ENCODE measurements at regions not wholly inside any gene's neighbourhood (a gene's known extent, or its start where the extent isn't known, plus 50 kb on each side); places are given as distances from the start of the nearest gene placed in this dataset.

GRCh38 chr1:72434070-72434469 is 151.7 kb upstream of the NEGR1 start:
- Histone ChIP-seq H3F3A (replicated peaks; ENCODE audit: low read depth) (no peaks in the 10 kb centered on the region), H2AFZ (no peak overlapping the region), H3K27ac (ENCODE audit: low read depth) (no peak overlapping the region), H3K27me3 (ENCODE audit: insufficient read depth) (no peaks in the 10 kb centered on the region), H3K36me3 (ENCODE audit: insufficient read depth) (no peaks in the 10 kb centered on the region), H3K4me2 (no peak overlapping the region), H4K20me1 (replicated peaks; ENCODE audit: insufficient read depth) (no peaks in the 10 kb centered on the region), H3K9me2 (ENCODE audit: insufficient read depth) (no peaks in the 10 kb centered on the region), H3K79me2 (replicated peaks; ENCODE audit: insufficient read depth) (no peaks in the 10 kb centered on the region), H3K4me1 (ENCODE audit: insufficient read depth) (no peaks in the 10 kb centered on the region), H3K4me3 (no peak overlapping the region)
- no peak for ATAC-seq
- H3K27ac Mint-ChIP-seq: no peak overlapping the region
- H3K36me3 Mint-ChIP-seq (ENCODE audit: low read depth): no peaks in the 10 kb centered on the region
- no peaks in the 10 kb centered on the region for H3K9me3 Mint-ChIP-seq
- peaks cover 4% of the 10 kb centered on the region; the same call in 2 of the 3 replicates for H3K4me1 Mint-ChIP-seq
- no peak for DNase-seq (ENCODE audit: low spot score)
- no peaks in the 10 kb centered on the region for H3K27me3 Mint-ChIP-seq (ENCODE audit: insufficient read depth, low read depth, poor library complexity)
- TF ChIP-seq POLR2AphosphoS5 (IDR thresholded peaks at IDR 0.05; ENCODE audit: low read depth) (no peak), STAT1 (IDR thresholded peaks at IDR 0.05; ENCODE audit: unreplicated experiment) (no peak), REST (IDR thresholded peaks at IDR 0.05; ENCODE audit: unreplicated experiment) (no peak), ZNF114 (CRISPR knock-in tag; IDR thresholded peaks at IDR 0.05) (no peak), JUNB (IDR thresholded peaks at IDR 0.05; ENCODE audit: unreplicated experiment) (no peak)
- H3K4me3 Mint-ChIP-seq: no peak overlapping the region

GRCh38 chr1:72433591-72433990 is 151.3 kb upstream of the NEGR1 start:
- Mint-ChIP-seq H3K36me3 (ENCODE audit: low read depth) (no peaks in the 10 kb centered on the region), H3K4me3 (no peak overlapping the region), H3K27me3 (ENCODE audit: insufficient read depth, low read depth, poor library complexity) (no peaks in the 10 kb centered on the region), H3K9me3 (no peaks in the 10 kb centered on the region), H3K27ac (no peak overlapping the region), H3K4me1 (peaks cover 4% of the 10 kb centered on the region; the same call in 2 of the 3 replicates)
- Histone ChIP-seq H3K4me1 (ENCODE audit: insufficient read depth) (no peaks in the 10 kb centered on the region), H4K20me1 (replicated peaks; ENCODE audit: insufficient read depth) (no peaks in the 10 kb centered on the region), H2AFZ (no peak overlapping the region), H3F3A (replicated peaks; ENCODE audit: low read depth) (no peaks in the 10 kb centered on the region), H3K4me2 (no peak overlapping the region), H3K27ac (ENCODE audit: low read depth) (no peak overlapping the region), H3K4me3 (no peak overlapping the region), H3K9me2 (ENCODE audit: insufficient read depth) (no peaks in the 10 kb centered on the region), H3K36me3 (ENCODE audit: insufficient read depth) (no peaks in the 10 kb centered on the region), H3K79me2 (replicated peaks; ENCODE audit: insufficient read depth) (no peaks in the 10 kb centered on the region), H3K27me3 (ENCODE audit: insufficient read depth) (no peaks in the 10 kb centered on the region)
- ATAC-seq (no peak), DNase-seq (ENCODE audit: low spot score) (no peak)
- TF ChIP-seq ZNF331 (CRISPR knock-in tag; IDR thresholded peaks at IDR 0.05; ENCODE audit: low read depth) (no peak), REST (IDR thresholded peaks at IDR 0.05; ENCODE audit: unreplicated experiment) (no peak), EZH2 (IDR thresholded peaks at IDR 0.05; ENCODE audit: low read depth, unreplicated experiment) (no peak), CTCF (conservative IDR thresholded peaks at IDR 0.05; ENCODE audit: low read depth in 2 of 2) (no peak), ZNF114 (CRISPR knock-in tag; IDR thresholded peaks at IDR 0.05) (no peak), NANOG (IDR thresholded peaks at IDR 0.05; ENCODE audit: borderline replicate concordance) (no peak), POLR2AphosphoS5 (IDR thresholded peaks at IDR 0.05; ENCODE audit: low read depth) (no peak), ETS1 (IDR thresholded peaks at IDR 0.05) (no peak), CREB1 (CRISPR knock-in tag; IDR thresholded peaks at IDR 0.05; ENCODE audit: low read depth) (no peak), STAT1 (IDR thresholded peaks at IDR 0.05; ENCODE audit: unreplicated experiment) (no peak)

Measured in GM23338 (cell line).